ENCODE measurements at regions not wholly inside any gene's neighbourhood (a gene's known extent, or its start where the extent isn't known, plus 50 kb on each side); places are given as distances from the start of the nearest gene placed in this dataset.

GRCh38 chr10:88067737-88068136 lies 204.3 kb downstream of the PTEN start:
- TF ChIP-seq CTCF (conservative IDR thresholded peaks at IDR 0.05; ENCODE audit: low read depth, low read length) (no peak), EZH2 (IDR thresholded peaks at IDR 0.05; ENCODE audit: borderline replicate concordance, low read depth, low read length, poor library complexity, severe bottlenecking) (no peak)

All from A673 (cell line).